CD4-positive, alpha-beta T cell treated with Interleukin-4 for 4 hours (primary cell): ENCODE measurements at regions not wholly inside any gene's neighbourhood (a gene's known extent, or its start where the extent isn't known, plus 50 kb on each side); places are given as distances from the start of the nearest gene placed in this dataset.

Experiments
- DNase-seq: peaks from one replicate; pipeline ENCODE4 v3.0.0-alpha.2; 2020

DNA sequence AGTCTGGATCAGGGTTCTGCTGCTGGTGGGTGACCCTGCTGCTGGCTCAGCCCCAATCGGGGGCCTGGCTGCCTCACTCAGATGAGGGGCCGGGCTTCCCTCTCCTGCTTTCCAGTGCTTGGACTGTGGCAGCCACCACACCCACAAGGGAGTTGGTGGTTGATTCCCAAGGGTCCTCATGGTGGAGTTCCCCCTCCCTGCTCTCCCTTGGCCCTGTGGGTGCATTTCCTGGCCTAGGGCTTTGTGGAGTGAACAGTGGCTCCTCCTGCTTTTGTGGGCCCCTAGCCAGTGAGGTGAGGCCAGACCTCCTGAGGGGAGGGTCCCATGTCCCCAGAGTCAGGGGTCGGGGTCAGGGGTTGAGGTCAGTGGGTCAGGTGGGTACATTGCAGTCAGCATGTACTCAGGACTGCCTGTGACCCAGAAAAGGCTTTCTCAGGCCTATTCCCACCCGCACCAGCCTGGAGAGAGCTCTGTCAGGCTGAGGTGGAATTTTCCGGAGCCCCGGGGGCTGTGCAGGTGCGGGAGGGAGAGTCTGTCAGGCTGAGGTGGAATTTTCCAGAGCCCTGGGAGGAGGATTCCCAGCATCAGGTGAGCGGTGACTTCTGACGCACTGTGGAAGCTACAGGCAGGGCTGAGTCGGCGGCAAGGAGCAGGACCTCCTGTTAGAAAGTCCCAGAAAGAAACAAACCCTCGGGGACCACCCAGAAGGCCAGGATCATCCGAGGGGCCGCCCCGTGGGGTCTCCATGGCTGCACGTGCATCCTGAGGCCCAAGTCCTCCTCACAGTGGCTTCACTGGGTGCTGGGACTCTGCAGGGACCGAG is 94.4 kb upstream of the INSIG1 start:
- no peak for DNase-seq

GRCh38 chr7:155203882-155204691 is 93.6 kb upstream of the INSIG1 start:
- DNase-seq, result no peak

- no peak for DNase-seq
Measured at GRCh38 chr7:155204744-155205367, 92.8 kb upstream of the INSIG1 start.

DNA sequence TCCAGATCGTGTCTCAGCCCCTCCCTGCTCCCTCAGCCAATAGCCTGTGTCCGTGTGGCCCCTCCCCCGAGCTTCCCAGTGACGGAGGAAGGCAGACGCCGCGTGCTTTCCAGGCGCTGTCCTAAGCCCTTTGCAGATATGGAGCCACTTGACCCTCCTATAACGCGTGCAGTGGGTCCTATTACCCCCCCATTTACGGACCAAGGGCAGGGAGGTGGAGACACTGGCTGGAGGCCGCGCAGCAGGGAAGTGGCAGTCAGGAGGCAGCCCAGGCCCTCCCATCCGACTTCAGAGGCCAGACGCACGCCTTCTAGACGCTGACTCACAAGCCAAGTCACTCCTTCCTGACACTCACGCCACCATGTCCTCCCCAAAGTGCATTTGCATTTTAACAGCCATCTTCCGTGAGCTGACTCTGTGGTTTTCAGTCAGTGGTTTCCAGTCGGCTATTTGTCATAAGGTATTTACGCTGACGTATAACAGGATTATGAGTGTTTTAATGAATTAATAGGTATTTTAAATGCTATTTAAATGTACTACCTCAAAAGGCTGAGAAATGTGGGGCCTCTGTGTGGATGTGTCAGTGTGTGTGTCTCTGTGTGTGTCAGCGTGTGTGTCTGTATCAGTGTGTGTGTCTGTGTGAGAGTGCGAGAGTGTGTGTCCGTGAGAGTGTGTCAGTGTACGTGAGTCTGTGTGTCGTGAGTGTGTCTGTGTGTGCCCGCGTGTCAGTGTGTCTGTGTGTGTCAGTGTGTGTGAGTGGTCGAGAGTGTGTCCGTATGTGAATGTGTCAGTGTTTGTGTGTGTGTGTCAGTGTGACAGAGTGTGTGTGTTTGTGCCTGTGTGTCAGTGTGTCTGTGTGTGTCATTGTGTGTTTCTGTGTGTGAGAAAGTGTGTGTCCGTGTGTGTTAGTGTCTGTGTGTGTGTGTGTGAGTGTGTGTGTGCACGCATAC is 92.0 kb upstream of the INSIG1 start:
- peak; percentile 95 for DNase-seq

- peak; percentile 82 for DNase-seq
Measured at GRCh38 chr7:155206318-155207020, 91.2 kb upstream of the INSIG1 start.

DNA sequence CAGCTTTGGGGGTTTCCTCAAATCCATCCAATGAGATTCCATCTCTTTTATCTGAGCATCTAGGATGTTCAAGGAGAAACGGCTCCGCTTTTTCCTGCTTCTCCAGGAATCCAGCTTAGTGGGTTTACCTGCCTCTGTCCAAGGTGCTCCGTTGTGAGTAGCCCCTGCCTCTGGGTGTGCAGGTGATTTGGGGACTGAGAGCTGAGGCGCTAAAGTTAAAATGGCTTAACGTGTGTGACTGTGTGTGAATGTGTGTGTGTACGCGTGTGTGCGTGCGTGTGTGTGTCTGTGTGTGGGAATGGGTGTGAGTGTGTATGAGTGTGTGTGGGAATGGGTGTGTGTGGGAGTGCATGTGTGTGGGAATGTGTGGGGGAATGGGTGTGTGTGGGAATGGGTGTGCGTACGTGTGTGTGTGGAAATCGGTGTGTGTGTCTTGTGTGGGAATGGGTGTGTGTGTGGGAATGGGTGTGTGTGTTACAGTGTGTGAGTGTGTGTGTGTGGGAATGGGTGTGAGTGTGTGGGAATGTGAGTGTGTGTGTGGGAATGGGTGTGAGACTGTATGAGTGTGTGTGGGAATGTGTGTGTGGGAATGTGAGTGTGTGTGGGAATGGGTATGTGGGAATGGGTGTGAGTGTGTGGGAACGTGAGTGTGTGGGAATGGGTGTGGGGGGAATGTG is 90.2 kb upstream of the INSIG1 start:
- DNase-seq, result no peak

DNA sequence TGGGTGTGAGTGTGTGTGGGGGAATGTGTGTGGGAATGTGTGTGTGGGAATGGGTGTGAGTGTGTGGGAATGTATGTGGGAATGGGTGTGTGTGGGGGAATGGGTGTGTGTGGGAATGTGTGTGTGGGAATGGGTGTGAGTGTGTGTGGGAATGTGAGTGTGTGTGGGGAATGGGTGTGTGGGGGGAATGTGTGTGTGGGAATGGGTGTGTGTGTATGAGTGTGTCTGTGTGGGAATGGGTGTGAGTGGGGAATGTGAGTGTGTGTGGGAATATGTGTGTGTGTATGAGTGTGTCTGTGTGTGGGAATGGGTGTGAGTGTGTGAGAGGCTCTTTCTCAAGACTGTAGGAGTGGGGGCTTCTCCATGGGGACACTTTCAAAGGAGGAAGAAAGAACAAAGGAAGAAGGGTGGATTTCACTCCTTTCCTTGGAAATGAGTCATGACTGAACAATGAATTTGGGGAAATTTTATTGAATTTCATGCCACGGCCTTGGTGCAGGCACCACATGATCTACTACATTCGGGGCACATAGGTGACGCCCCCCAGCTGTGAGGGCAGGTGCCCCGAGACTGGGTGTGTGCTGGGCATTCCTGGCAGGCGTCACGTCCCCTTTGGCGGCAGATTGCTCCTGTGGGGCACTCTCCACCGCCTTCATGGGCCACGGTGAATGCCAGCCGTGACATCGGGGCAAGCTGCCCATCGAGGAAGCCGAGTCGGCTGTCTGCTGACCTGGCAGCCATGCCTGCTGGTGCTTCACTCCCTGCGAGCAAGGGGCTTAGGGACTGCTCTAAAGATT is 88.8 kb upstream of the INSIG1 start:
- no peak for DNase-seq

DNA sequence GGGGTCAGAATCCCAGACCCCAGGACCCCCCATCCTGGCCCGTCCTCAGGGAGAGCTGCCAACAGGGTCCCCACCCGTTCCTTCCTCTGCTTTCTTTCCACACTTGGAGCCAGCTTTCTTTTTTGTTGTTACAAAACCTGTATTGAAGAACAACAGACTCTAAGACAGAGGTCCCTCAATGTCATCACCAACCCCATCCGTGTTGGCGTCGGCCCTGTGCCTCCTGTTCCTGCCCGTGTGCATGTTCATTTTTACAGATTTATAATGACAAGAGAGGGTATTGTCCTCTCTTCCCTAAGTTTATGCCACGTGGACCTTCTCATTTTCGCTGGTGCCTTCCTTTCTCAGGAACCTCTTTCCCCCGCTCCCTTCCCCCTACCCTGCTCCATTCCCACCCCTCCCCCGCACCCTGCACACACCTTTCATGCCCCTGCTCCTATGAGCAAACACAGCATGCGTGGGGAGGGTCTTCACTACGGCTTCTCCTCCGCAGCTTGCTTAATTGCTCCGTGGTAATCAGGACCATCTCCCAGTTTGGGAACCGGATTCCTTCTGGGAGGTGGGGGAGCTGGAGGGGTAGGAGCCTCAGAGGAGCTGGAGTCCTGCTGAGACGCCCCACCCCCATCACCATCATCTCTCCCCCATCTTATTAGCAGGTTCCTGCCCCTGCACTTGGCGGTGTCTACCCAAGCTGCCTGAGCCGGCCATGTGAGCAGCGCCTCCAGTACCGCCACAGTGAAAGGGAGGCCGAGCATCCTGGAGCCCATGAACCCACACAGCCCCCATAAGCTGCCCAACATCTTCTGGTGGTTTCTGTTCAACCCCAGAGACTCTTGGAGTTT is 88.0 kb upstream of the INSIG1 start:
- no peak for DNase-seq

GRCh38 chr7:155210356-155210755 is 87.3 kb upstream of the INSIG1 start:
- no peak for DNase-seq

DNA sequence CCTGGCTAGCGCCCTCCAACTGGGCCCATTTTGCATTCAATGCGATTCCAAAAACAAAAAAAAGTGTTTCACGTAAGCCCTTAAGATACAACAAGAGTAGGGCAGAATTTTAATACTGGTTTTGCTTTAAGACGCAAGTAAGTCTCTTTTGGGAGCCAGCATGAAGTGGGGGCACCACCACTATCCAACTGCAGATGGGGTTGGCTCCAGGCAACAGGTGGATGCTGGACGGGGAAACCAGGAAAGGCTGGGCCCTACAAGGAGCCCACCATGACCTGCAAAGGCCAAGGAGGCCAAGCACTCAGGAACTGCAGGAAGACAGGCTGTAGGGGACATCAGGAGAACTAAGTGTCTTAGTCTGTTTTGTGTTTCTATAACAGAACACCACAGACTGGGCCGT is 86.5 kb upstream of the INSIG1 start:
- DNase-seq, result no peak

GRCh38 chr7:155211761-155212160 is 85.9 kb upstream of the INSIG1 start:
- no peak for DNase-seq

DNA sequence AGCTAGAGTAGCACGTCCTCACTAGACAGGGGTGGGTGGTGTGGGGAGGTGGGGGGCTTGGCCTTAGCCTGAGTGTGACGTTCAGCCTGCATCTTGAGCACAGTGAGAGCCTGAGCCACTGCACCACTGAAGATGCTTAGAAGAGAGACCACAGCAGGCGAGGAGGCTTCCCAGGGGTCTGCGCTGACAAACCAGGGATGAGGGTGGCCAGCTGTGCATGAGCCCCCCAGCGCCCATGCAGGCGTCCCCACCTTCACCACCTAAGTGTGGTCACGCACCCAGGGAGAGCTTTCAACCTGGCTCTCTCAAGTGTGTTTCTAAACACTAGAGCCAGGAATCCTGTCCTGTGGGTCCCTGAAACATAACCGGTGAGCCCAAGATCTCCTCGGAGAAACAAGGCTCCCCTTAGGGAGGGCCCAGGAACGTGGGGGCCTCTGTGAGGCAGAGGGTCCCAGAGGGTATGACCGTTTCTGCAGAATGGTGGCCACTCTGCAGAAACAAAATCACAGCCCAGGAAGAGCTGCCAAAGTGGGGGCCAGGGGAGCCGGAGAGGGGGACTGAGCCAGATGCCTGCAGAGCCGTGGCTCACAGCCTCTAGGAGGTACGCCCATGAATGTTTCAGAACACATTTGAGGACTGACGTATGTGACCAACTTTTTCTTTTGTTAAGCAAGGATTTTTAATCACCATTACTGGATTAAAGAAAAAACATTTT is 85.2 kb upstream of the INSIG1 start:
- DNase-seq, result no peak

DNA sequence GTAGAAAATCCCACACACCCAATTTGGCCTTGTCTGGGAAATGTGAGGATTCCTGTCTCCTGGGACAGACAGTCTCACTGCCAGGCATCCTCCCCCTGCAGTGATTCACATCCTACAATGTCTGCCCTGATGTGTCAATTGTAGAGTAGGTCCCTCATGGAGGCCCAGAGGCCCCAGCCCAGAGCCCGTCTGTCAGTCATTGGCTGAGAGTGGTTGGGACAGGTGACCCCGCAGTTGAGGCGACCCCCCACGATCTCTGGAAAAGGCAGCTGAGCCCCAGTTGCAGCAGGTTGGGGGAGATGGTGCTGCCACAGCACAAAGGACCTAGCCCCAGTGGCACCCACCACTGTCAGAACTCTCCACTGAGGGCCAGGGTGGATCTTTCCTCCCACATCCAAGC is 84.3 kb upstream of the INSIG1 start:
- DNase-seq, result no peak

GRCh38 chr7:155213955-155214740 is 83.5 kb upstream of the INSIG1 start:
- DNase-seq, result no peak

DNA sequence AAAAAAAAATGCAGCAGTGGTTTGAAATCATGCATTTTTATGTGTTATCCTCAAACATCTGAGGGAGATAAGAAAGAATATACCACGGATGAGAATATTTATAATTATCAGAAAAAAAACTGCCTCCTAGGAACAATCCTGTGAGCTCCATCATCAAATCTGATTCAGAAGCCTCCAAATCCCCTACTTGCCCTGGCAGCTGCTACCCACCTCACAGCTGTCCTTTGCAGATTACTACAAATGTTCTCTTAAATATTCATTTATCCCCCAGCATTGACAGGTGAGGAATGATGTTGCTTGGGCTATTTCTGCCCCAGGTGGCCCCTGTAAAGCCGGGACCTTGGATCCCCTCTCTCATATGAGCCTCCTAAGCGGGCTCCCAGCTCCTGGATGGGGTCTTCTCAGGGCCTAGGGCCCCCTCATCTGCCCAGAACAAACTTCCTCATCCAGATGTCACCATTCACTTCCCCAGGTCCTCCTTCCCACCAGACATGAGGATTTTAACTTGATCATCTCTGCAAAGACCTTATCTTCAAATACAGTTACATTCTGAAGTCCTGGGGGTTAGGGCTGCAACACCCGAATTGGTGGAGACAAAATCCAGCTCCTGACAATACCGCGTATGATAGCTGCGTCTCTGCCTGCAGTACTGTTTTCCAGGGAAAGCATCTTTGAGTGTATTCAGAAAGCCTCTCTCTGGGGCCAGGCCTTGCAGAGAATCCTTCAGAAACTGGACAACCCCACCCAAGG is 81.9 kb upstream of the INSIG1 start:
- no peak for DNase-seq

- DNase-seq, result no peak
Measured at GRCh38 chr7:155216475-155217272, 81.0 kb upstream of the INSIG1 start.
